Ishikawa (cell line): ENCODE measurements at regions not wholly inside any gene's neighbourhood (a gene's known extent, or its start where the extent isn't known, plus 50 kb on each side); places are given as distances from the start of the nearest gene placed in this dataset.

Experiments used
- CREB1 ChIP-seq: IDR thresholded peaks from 2 replicates; pipeline ENCODE4 v1.6.1; 2012; ENCODE audit warnings: low read depth
- NFIC ChIP-seq: IDR thresholded peaks from 2 replicates; pipeline ENCODE4 v1.6.1; 2012
- USF1 ChIP-seq: IDR thresholded peaks from 2 replicates; pipeline ENCODE4 v1.6.1; 2012
- YY1 ChIP-seq: IDR thresholded peaks from 2 replicates; pipeline ENCODE4 v1.6.1; 2012; ENCODE audit warnings: low read depth

- TF ChIP-seq USF1 (no peak), YY1 (no peak), NFIC (no peak), CREB1 (no peak)
Measured at GRCh38 chr18:61690418-61691138, 202.2 kb downstream of the RNF152 start.
